NB4 (cell line): ENCODE measurements at regions not wholly inside any gene's neighbourhood (a gene's known extent, or its start where the extent isn't known, plus 50 kb on each side); places are given as distances from the start of the nearest gene placed in this dataset.

ENCODE experiments used
- DNase-seq: peaks from one replicate; pipeline ENCODE4 v3.0.0; 2010; ENCODE audit warnings: low read depth
- H3K4me3 ChIP-seq: one replicate; pipeline ENCODE4 v1.5.1; 2011; ENCODE audit warnings: mild to moderate bottlenecking, low read depth, low read length, moderate library complexity
- CTCF ChIP-seq: IDR thresholded peaks from one replicate; pipeline ENCODE4 v1.5.1; 2012; ENCODE audit warnings: low read depth, low read length
- MAX ChIP-seq: IDR thresholded peaks from 2 replicates; pipeline ENCODE4 v1.6.1; 2011; ENCODE audit warnings: low read depth, low read length
- MYC ChIP-seq: IDR thresholded peaks from 2 replicates; pipeline ENCODE4 v1.6.1; 2011; ENCODE audit warnings: low read depth, low read length
- POLR2A ChIP-seq: IDR thresholded peaks from 2 replicates; pipeline ENCODE4 v1.6.1; 2011; ENCODE audit warnings: mild to moderate bottlenecking; ENCODE audit not compliant: insufficient read length; ENCODE audit errors: extremely low read depth

- TF ChIP-seq POLR2A (no peak), CTCF (no peak), MAX (no peak), MYC (no peak)
These were observed 750.3 kb upstream of the KCND2 start for GRCh38 chr7:119522698-119523097.

GRCh38 chr7:119545118-119545517, 727.9 kb upstream of the KCND2 start:
- no peak for DNase-seq
- TF ChIP-seq POLR2A, result no peak
- no peak for TF ChIP-seq MAX
- no peak for TF ChIP-seq CTCF
- TF ChIP-seq MYC, result no peak

More at GRCh38 chr7:119522698-119523097, 750.3 kb upstream of the KCND2 start:
- no peak for DNase-seq
- no peak overlapping the region for H3K4me3 ChIP-seq

GRCh38 chr7:119555788-119556187, 717.2 kb upstream of the KCND2 start:
- no peak overlapping the region for H3K4me3 ChIP-seq
- DNase-seq, result no peak
- no peak for TF ChIP-seq MAX
- TF ChIP-seq POLR2A, result no peak
- no peak for TF ChIP-seq CTCF
- no peak for TF ChIP-seq MYC

More at GRCh38 chr7:119545118-119545517, 727.9 kb upstream of the KCND2 start:
- H3K4me3 ChIP-seq, result no peak overlapping the region

GRCh38 chr7:119556436-119556835, 716.5 kb upstream of the KCND2 start:
- no peak for TF ChIP-seq MYC
- no peak for TF ChIP-seq POLR2A
- no peak for TF ChIP-seq CTCF
- TF ChIP-seq MAX, result no peak
- no peak overlapping the region for H3K4me3 ChIP-seq
- no peak for DNase-seq

- no peak overlapping the region for H3K4me3 ChIP-seq
- TF ChIP-seq CTCF (no peak), POLR2A (no peak), MAX (no peak), MYC (no peak)
- DNase-seq, result no peak
These were observed 711.2 kb upstream of the KCND2 start for GRCh38 chr7:119561751-119562150.

- no peak for DNase-seq
- TF ChIP-seq CTCF, result no peak
- TF ChIP-seq MAX, result no peak
- TF ChIP-seq MYC, result no peak
- no peak for TF ChIP-seq POLR2A
- H3K4me3 ChIP-seq, result no peak overlapping the region
These were observed 710.1 kb upstream of the KCND2 start for GRCh38 chr7:119562839-119563238.
